ENCODE measurements at regions not wholly inside any gene's neighbourhood (a gene's known extent, or its start where the extent isn't known, plus 50 kb on each side); places are given as distances from the start of the nearest gene placed in this dataset.
"Not testable (repeated sequence)": the region's sequence is repeated elsewhere in the genome, so short reads cannot be mapped to it uniquely, and the experiment has no call there.

- no peak for DNase-seq (ENCODE audit: low read depth, low spot score)
Observed at GRCh38 chr6:130610303-130610702, 216.9 kb upstream of the SMLR1 start.

GRCh38 chr6:130611366-130611765, 215.8 kb upstream of the SMLR1 start:
- no peak for DNase-seq (ENCODE audit: low read depth, low spot score)

GRCh38 chr6:130613176-130613575, 214.0 kb upstream of the SMLR1 start:
- DNase-seq (ENCODE audit: low read depth, low spot score) = no peak

GRCh38 chr6:130615816-130616215, 211.4 kb upstream of the SMLR1 start:
- DNase-seq (ENCODE audit: low read depth, low spot score) = no peak

- no peak for DNase-seq (ENCODE audit: low read depth, low spot score)
Observed at GRCh38 chr6:130617658-130618057, 209.5 kb upstream of the SMLR1 start.

- not testable (repeated sequence) for DNase-seq (ENCODE audit: low read depth, low spot score)
Observed at GRCh38 chr6:130618806-130619205, 208.4 kb upstream of the SMLR1 start.

GRCh38 chr6:130620338-130620781, 206.8 kb upstream of the SMLR1 start:
- peak; percentile 48 for DNase-seq (ENCODE audit: low read depth, low spot score)

GRCh38 chr6:130622142-130622541, 205.1 kb upstream of the SMLR1 start:
- no peak for DNase-seq (ENCODE audit: low read depth, low spot score)

- peak; percentile 69 for DNase-seq (ENCODE audit: low read depth, low spot score)
Observed at GRCh38 chr6:130624046-130624445, 203.2 kb upstream of the SMLR1 start.

GRCh38 chr6:130625825-130626527, 201.2 kb upstream of the SMLR1 start:
- DNase-seq (ENCODE audit: low read depth, low spot score) = peak; percentile 26

- no peak for DNase-seq (ENCODE audit: low read depth, low spot score)
Observed at GRCh38 chr6:130628862-130629261, 198.3 kb upstream of the SMLR1 start.

GRCh38 chr6:130629640-130630039, 197.6 kb upstream of the SMLR1 start:
- DNase-seq (ENCODE audit: low read depth, low spot score) = no peak

GRCh38 chr6:130632277-130632676, 194.9 kb upstream of the SMLR1 start:
- no peak for DNase-seq (ENCODE audit: low read depth, low spot score)

GRCh38 chr6:130632897-130633296, 194.3 kb upstream of the SMLR1 start:
- no peak for DNase-seq (ENCODE audit: low read depth, low spot score)

- DNase-seq (ENCODE audit: low read depth, low spot score) = no peak
Observed at GRCh38 chr6:130643361-130643760, 183.8 kb upstream of the SMLR1 start.

- no peak for DNase-seq (ENCODE audit: low read depth, low spot score)
Observed at GRCh38 chr6:130644175-130644574, 183.0 kb upstream of the SMLR1 start.

- DNase-seq (ENCODE audit: low read depth, low spot score) = not testable (repeated sequence)
Observed at GRCh38 chr6:130644769-130645168, 182.4 kb upstream of the SMLR1 start.

GRCh38 chr6:130647246-130647645, 180.0 kb upstream of the SMLR1 start:
- DNase-seq (ENCODE audit: low read depth, low spot score) = peak; percentile 11

- no peak for DNase-seq (ENCODE audit: low read depth, low spot score)
Observed at GRCh38 chr6:130655586-130655985, 171.6 kb upstream of the SMLR1 start.

- no peak for DNase-seq (ENCODE audit: low read depth, low spot score)
Observed at GRCh38 chr6:130661077-130661476, 166.1 kb upstream of the SMLR1 start.

GRCh38 chr6:130666786-130667185, 160.4 kb upstream of the SMLR1 start:
- no peak for DNase-seq (ENCODE audit: low read depth, low spot score)

GRCh38 chr6:130670142-130670541, 157.1 kb upstream of the SMLR1 start:
- no peak for DNase-seq (ENCODE audit: low read depth, low spot score)

- no peak for DNase-seq (ENCODE audit: low read depth, low spot score)
Observed at GRCh38 chr6:130671119-130671518, 156.1 kb upstream of the SMLR1 start.

- no peak for DNase-seq (ENCODE audit: low read depth, low spot score)
Observed at GRCh38 chr6:130671577-130671976, 155.6 kb upstream of the SMLR1 start.

Data from astrocyte of the hippocampus (primary cell).